Posterior vena cava (tissue), 2 donors: ENCODE measurements at regions not wholly inside any gene's neighbourhood (a gene's known extent, or its start where the extent isn't known, plus 50 kb on each side); places are given as distances from the start of the nearest gene placed in this dataset.
"Not testable (repeated sequence)": the region's sequence is repeated elsewhere in the genome, so short reads cannot be mapped to it uniquely, and the experiment has no call there.

Source experiments
- DNase-seq: peaks from one replicate; pipeline ENCODE4 v3.0.0-alpha.2; 2020; ENCODE audit warnings: low spot score
- intact Hi-C, 2 donors: fragments of 100-400 bp; cut with DNase I; formaldehyde crosslinking; loops; one replicate each; pipeline versions ENCODE4 v1.14.1 to v1.14.2; 2022 to 2023
- donor health status: DM: yes; HTN: yes; CAD: no.
- donor health status: DM: yes; HTN: yes; CAD: no.

- intact Hi-C loops: no loop called here
- DNase-seq: no peak
Measured at GRCh38 chr6:130535242-130535641, 169.4 kb downstream of the TMEM200A start.

DNA sequence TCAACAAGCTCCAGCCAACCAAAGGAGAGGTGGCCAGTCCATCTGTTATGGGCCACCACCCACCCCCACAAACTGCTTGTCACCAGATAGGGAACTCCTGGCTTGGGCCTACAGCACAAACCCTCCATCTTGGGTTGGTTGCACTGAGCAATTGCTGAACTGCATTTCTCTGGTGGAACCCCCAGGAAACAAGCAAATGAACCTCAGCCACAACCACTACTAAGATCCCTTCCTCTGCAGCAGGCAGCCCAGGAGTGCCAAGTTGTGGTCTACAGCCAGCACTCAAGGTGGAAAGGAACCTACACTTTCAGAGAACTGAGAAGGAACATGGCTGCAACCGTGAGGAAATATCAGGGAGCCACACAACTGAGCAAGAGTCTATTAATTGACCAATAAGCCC is 171.6 kb downstream of the TMEM200A start:
- DNase-seq: no peak
- intact Hi-C loops: no loop called here

DNA sequence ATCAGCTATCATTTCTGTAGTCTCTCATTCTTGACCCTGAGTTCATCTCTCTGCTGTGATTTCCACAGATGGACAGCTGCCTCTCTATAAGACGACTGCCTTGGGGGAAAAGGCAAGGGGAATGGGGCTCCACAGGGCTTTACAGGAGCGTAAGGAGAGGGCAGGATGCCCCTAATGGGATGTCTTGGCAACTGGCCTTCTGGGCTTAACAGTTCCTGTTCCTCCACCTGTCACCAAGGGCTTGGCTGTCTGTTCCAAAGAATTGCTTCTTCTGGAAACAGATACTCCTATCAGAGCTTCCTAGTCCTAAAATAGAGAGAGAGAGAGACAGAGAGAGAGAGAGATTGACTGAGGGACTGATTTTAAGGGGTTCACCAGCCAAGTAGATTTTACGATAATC is 181.9 kb downstream of the TMEM200A start:
- intact Hi-C loops: no loop called here
- DNase-seq: no peak

GRCh38 chr6:130557481-130558112 is 191.8 kb downstream of the TMEM200A start:
- intact Hi-C loops: no loop called here

GRCh38 chr6:130558131-130558530 is 192.3 kb downstream of the TMEM200A start:
- intact Hi-C loops: no loop called here
- DNase-seq: no peak

More at GRCh38 chr6:130557481-130558112, 191.8 kb downstream of the TMEM200A start:
- DNase-seq: no peak

DNA sequence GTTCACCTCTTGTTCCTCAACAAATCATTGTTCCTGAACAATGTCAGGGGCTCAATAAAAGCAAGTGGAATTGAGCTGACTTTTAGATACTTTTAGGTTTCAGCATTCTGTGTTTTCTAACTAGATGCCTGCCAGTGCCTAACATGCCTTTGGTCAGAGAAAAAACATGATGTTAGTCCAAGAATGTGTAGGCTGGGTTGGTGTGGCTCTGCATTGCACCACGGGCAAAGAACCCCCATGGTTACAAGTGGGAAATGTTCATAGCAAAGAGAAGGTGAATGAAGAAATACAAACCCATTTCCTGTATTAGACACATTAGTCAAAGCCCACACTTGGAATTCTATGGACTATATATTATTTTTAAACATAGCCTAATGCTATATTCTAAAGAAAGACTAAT is 193.3 kb downstream of the TMEM200A start:
- intact Hi-C loops: no loop called here
- no peak for DNase-seq

DNA sequence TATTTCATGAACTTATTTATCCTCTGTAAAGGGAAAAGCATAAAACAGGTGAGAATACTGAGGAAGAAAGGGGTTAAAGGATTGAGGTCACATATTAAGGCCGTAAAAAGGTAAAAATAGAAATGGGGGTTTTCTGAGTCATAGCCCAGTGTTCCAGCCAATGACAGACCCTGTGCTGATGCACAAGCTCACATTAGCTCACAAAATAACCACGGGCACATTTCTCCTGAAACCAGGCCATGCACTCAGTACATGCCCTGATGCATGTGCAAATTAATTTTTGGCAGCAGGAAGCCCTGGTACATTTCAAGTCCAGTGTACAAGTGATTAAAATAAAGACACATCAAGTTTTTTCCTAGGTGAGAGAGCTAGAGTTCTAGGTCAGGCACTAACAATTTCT is 194.4 kb downstream of the TMEM200A start:
- no peak for DNase-seq
- intact Hi-C loops: no loop called here

DNA sequence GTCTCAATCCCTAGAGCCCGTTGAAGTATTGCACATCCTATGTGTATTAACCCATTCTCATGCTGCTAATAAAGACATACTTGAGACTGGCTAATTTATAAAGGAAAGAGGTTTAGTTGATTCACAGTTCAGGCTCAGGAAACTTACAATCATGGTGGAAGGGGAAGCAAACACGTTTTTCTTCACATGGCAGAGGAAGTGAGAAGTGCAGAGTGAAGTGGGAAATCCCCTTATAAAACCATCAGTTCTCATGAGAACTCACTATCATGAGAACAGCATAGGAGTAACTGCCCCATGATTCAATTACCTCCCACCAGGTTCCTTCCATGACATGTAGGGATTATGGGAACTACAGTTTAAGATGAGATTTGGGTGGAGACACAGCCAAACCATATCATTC is 195.3 kb downstream of the TMEM200A start:
- intact Hi-C loops, DNase-seq: not testable (repeated sequence)

- intact Hi-C loops: no loop called here
- no peak for DNase-seq
Measured at GRCh38 chr6:130565696-130566095, 199.9 kb downstream of the TMEM200A start.

DNA sequence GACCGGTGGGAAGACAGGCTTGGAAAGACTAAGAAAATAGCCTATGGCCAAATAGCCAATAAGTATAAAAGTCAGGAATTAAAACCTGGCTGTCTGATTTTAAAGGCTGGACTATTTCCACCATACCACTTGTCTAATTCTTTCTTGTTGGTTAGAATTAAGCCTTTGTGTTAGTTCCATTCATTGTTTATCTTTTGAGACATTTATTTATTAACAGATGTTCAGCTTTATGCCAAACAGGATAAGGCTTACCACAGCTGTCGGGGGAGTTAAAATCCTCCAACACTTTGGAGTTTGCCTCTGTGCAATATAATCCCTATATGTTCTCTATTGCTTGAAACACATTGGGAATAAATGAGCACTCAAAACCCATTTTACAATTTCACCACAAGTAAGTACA is 208.3 kb downstream of the TMEM200A start:
- DNase-seq: no peak
- intact Hi-C loops: no loop called here

DNA sequence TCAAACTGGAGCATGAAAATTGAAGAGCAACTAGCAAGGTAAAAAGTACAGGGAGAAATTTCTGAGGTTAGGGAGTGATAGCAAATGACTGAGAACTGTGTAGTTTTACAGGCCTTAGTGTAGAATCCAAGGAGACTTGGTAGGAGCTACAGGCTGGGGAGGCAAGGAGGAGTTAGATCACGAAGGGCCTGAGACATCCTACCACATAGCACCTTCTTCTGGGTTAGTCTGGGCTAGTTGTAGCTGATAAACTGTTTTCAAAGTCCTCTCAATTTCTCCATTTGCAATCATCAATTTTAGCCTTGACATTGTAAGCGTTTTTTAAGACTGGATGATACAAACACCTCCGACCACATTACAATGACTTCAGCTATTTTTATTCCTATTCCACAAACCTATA is 209.7 kb downstream of the TMEM200A start:
- DNase-seq: no peak
- intact Hi-C loops: no loop called here

- no peak for DNase-seq
- intact Hi-C loops: no loop called here
Measured at GRCh38 chr6:130575971-130576370, 210.2 kb downstream of the TMEM200A start.

- intact Hi-C loops: no loop called here
- DNase-seq: no peak
Measured at GRCh38 chr6:130577178-130577919, 211.5 kb downstream of the TMEM200A start.

GRCh38 chr6:130578713-130579112 is 212.9 kb downstream of the TMEM200A start:
- DNase-seq: no peak
- intact Hi-C loops: no loop called here

DNA sequence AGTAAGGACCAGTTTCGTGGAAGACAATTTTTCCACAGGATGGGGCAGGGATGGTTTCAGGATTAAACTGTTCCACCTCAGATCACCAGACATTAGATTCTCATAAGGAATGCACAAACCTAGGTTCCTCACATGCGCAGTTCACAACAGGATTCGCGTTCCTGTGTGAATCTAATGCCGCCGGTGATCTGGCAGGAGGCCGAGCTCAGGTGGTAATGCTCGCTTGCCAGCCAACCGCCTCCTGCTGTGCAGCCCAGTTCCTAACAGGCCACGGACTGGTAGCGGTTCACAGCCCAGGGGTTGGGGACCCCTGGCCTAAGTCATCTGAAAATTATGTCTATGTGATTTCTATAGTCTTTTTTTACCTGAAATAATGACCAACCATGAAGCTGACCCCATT is 217.5 kb downstream of the TMEM200A start:
- intact Hi-C loops: no loop called here
- DNase-seq: no peak

DNA sequence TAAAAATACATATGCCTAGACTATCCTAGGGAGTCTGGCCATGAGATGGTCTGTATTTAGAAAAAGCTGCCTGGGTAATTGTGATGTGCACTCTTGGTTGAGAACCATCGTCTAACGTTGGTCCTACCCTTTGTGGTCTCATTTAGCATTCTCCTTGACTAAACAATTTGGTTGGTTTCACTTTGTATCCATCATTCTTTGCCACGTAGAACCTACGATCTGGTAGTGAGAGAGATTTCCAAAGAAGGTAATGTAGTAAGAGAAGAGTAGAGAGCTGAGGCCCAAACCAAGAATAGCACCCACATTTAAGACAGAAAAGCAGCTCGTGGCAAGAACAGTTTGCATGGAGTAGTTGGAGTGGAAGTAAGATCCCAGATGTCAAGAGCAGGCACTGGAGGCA is 219.8 kb downstream of the TMEM200A start:
- intact Hi-C loops: no loop called here
- no peak for DNase-seq

DNA sequence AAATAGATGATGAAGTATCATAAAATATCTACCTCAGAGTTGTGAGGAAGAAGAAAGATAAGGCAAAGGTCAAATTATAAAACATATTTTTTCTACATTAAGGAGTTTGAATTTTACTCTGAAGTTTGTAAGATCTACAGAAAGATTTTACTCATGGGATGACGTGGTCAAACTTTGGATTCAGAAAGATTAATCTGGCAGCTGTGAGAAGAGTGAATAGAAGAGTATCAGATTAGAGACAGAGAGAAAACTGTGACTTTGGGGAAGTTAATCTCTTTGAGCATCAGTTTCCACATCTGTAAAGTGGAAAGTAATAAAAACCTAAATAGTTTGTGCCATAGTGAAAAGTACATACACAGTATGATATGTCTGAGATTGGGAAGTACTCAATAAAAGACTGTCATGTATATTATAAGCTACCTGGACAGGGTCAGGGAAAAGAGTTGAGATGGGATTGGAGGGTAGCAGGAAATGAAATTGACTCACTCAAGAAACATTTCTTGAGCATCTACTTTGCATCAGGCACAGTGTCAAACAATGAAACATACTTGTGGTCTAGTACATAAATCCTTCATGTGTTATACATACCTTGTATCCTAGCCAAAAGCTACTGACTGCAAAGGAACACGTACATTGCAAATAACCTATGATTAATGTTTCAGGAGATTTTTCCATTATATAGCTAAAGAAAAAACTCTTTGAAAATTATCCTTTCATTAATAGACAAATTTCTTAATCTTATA is 222.1 kb downstream of the TMEM200A start:
- DNase-seq: no peak
- intact Hi-C loops: no loop called here

GRCh38 chr6:130593200-130593599 is 227.4 kb downstream of the TMEM200A start:
- DNase-seq: no peak

DNA sequence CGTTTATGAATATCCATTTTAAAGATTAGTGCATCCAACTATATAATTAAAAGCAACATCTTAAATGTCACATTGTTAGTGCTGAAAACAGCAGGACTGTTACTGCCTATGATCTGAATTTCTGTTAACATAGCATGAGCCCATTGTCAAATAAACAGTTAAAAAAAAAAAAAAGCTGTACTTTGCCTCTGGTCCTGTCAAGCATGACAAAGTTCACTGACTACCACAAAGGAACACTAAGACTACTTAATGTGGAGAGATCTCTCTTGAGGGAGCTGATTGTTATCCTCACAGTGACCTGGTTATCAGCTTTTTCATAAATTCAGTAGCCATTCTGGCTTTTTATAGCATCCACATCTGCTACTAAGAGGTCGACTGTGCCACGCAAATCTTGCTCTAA is 228.1 kb downstream of the TMEM200A start:
- intact Hi-C loops: no loop called here
- DNase-seq: no peak

More at GRCh38 chr6:130593200-130593599, 227.4 kb downstream of the TMEM200A start:
- intact Hi-C loops: no loop called here
